ENCODE measurements at regions not wholly inside any gene's neighbourhood (a gene's known extent, or its start where the extent isn't known, plus 50 kb on each side); places are given as distances from the start of the nearest gene placed in this dataset.
"Not testable (repeated sequence)": the region's sequence is repeated elsewhere in the genome, so short reads cannot be mapped to it uniquely, and the experiment has no call there.

- H3K9me3 ChIP-seq, result no peaks in the 10 kb centered on the region
- H3K27ac ChIP-seq, result no peak overlapping the region
- no peaks in the 10 kb centered on the region for H3K36me3 ChIP-seq
- TF ChIP-seq, protein P1, sequence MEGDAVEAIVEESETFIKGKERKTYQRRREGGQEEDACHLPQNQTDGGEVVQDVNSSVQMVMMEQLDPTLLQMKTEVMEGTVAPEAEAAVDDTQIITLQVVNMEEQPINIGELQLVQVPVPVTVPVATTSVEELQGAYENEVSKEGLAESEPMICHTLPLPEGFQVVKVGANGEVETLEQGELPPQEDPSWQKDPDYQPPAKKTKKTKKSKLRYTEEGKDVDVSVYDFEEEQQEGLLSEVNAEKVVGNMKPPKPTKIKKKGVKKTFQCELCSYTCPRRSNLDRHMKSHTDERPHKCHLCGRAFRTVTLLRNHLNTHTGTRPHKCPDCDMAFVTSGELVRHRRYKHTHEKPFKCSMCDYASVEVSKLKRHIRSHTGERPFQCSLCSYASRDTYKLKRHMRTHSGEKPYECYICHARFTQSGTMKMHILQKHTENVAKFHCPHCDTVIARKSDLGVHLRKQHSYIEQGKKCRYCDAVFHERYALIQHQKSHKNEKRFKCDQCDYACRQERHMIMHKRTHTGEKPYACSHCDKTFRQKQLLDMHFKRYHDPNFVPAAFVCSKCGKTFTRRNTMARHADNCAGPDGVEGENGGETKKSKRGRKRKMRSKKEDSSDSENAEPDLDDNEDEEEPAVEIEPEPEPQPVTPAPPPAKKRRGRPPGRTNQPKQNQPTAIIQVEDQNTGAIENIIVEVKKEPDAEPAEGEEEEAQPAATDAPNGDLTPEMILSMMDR (IDR thresholded peaks at IDR 0.05), result no peak
- H3K4me1 ChIP-seq, result no peaks in the 10 kb centered on the region
- no peaks in the 10 kb centered on the region for H3K27me3 ChIP-seq
- intact Hi-C loops (cut with DNase I), result no loop called here
- H3K4me3 ChIP-seq, result no peak overlapping the region
- no peak for DNase-seq
- H3K9ac ChIP-seq (ENCODE audit: low read depth in 2 of 2, low read length in 2 of 2), result no peak overlapping the region
Measured at GRCh38 chr12:86407620-86408208, 151.5 kb upstream of the MGAT4C start.

DNA sequence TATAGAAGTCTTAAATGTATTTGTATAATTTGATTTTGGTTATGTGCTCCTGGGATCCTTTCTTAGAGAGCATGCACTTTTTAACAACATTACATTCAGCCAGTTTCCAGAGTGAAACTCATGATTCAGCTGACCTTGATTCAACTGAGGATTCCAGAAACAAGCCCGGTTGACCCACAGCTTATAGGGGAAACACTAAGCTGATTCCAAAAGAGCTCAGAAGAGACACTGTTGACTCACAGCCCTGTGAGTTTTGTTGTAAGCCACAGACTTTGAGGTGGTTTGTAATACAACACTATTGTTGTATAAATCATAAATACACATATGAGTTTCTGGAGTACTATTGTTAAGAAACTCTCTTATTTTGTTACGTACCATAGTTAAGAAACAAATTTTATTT is 133.8 kb upstream of the MGAT4C start:
- TF ChIP-seq, protein P1 (IDR thresholded peaks at IDR 0.05), result no peak
- Histone ChIP-seq H3K27ac (no peak overlapping the region), H3K27me3 (no peaks in the 10 kb centered on the region), H3K9me3 (no peaks in the 10 kb centered on the region), H3K4me1 (no peaks in the 10 kb centered on the region), H3K36me3 (no peaks in the 10 kb centered on the region), H3K9ac (ENCODE audit: low read depth in 2 of 2, low read length in 2 of 2) (no peak overlapping the region), H3K4me3 (no peak overlapping the region)
- no peak for DNase-seq
- intact Hi-C loops (cut with DNase I), result no loop called here

DNA sequence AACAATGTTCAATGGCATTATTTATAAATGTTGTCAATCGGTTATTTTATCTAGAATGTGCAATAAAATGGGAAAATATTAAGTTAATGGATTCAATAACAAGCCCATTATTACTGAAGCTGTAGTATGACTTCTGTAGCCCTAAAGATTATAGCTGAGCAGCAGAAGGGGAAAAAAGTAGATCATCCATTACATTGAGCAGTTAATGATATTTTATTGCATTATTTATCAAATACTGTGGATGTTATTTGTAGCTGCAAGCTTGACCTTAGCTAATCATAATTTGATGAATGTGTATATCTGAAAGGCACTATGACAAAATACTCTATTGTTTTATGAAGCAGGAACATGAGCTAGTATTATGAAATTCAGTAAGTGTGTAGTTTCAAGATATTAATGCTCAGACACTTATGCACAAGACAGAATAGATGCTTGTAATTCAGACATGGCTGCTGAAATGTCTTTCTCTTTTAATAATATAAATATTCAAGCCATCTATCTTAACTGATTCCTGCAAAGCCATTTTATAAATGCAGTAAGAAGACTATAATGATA is 131.5 kb upstream of the MGAT4C start:
- TF ChIP-seq, protein P1 (IDR thresholded peaks at IDR 0.05), result no peak
- intact Hi-C loops (cut with DNase I), result no loop called here
- H3K27ac ChIP-seq, result no peak overlapping the region
- H3K36me3 ChIP-seq, result no peaks in the 10 kb centered on the region
- no peaks in the 10 kb centered on the region for H3K27me3 ChIP-seq
- H3K9me3 ChIP-seq, result no peaks in the 10 kb centered on the region
- H3K4me3 ChIP-seq, result no peak overlapping the region
- no peaks in the 10 kb centered on the region for H3K4me1 ChIP-seq
- H3K9ac ChIP-seq (ENCODE audit: low read depth in 2 of 2, low read length in 2 of 2), result no peak overlapping the region
- DNase-seq, result no peak

DNA sequence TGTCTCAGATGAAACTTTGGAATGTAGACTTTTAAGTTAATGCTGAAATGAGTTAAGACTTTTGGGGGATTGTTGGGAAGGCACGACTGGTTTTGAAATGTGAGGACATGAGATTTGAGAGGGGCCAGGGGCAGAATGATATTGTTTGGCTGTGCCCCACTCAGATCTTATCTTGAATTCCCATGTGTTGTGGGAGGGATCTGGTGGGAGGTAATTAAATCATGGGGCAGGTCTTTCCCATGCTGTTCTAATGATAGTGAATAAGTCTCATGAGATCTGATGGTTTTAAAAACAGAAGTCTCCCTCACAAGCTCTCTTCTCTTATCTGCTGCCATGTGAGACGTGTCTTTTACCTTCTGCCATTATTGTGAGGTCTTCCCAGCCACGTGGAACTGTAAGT is 127.6 kb upstream of the MGAT4C start:
- H3K4me1 ChIP-seq; intact Hi-C loops (cut with DNase I); DNase-seq: not testable (repeated sequence)

DNA sequence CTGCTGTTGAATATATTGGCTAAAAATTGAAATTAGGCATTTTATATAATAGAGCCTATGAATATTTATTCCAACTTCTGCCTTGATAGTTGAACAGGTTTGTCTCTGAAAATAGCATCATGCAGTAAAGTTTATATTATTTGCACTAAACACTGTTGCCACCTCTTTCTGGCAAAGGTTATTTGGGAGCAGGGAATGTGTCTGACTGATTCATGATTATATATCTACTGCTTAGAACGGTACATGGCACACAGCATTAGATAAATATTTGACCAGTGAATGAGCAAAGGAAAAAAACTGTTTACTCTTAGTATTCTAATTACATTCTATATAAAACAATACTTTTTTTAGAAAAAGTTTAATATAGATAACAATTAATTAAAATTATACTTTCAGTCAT is 123.1 kb upstream of the MGAT4C start:
- H3K27me3 ChIP-seq, result no peaks in the 10 kb centered on the region
- no peak for DNase-seq
- TF ChIP-seq, protein P1 (IDR thresholded peaks at IDR 0.05), result no peak
- H3K4me1 ChIP-seq, result no peaks in the 10 kb centered on the region
- H3K9me3 ChIP-seq, result no peaks in the 10 kb centered on the region
- H3K36me3 ChIP-seq, result no peaks in the 10 kb centered on the region
- no peak overlapping the region for H3K27ac ChIP-seq
- no peak overlapping the region for H3K9ac ChIP-seq (ENCODE audit: low read depth in 2 of 2, low read length in 2 of 2)
- intact Hi-C loops (cut with DNase I), result no loop called here
- H3K4me3 ChIP-seq, result no peak overlapping the region

More for the DNA sequence above, 127.6 kb upstream of the MGAT4C start:
- not testable (repeated sequence) for H3K9ac ChIP-seq (ENCODE audit: low read depth in 2 of 2, low read length in 2 of 2); H3K36me3 ChIP-seq; H3K4me3 ChIP-seq; H3K9me3 ChIP-seq; H3K27ac ChIP-seq; H3K27me3 ChIP-seq

GRCh38 chr12:86376052-86376451 is 119.9 kb upstream of the MGAT4C start:
- Histone ChIP-seq H3K9me3 (no peaks in the 10 kb centered on the region), H3K27me3 (no peaks in the 10 kb centered on the region), H3K9ac (ENCODE audit: low read depth in 2 of 2, low read length in 2 of 2) (no peak overlapping the region), H3K27ac (no peak overlapping the region), H3K4me1 (no peaks in the 10 kb centered on the region), H3K4me3 (no peak overlapping the region), H3K36me3 (no peaks in the 10 kb centered on the region)
- TF ChIP-seq, protein P1 (IDR thresholded peaks at IDR 0.05), result no peak
- DNase-seq, result no peak
- intact Hi-C loops (cut with DNase I), result no loop called here
